ENCODE measurements at regions not wholly inside any gene's neighbourhood (a gene's known extent, or its start where the extent isn't known, plus 50 kb on each side); places are given as distances from the start of the nearest gene placed in this dataset.

DNA sequence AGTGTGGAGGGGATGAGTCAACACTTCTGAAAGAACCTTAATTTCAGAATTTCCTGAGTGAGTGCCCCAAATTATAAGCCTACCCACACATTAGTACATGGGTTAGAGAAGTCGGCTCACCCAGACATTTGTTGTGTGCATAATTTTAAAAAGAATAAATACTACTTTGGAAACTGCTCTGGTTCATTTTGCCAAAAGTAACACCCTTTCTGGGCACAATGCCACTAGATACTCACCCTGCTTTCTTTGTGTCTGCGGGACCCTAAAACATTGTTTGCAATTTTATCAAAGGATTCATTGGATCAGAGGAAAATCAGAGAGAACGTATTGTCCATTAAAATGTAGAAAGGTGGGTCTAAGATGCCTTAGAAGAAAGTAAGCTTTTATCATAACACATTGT is 245.5 kb upstream of the NRP1 start:
- TF ChIP-seq, protein P1, sequence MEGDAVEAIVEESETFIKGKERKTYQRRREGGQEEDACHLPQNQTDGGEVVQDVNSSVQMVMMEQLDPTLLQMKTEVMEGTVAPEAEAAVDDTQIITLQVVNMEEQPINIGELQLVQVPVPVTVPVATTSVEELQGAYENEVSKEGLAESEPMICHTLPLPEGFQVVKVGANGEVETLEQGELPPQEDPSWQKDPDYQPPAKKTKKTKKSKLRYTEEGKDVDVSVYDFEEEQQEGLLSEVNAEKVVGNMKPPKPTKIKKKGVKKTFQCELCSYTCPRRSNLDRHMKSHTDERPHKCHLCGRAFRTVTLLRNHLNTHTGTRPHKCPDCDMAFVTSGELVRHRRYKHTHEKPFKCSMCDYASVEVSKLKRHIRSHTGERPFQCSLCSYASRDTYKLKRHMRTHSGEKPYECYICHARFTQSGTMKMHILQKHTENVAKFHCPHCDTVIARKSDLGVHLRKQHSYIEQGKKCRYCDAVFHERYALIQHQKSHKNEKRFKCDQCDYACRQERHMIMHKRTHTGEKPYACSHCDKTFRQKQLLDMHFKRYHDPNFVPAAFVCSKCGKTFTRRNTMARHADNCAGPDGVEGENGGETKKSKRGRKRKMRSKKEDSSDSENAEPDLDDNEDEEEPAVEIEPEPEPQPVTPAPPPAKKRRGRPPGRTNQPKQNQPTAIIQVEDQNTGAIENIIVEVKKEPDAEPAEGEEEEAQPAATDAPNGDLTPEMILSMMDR (optimal IDR thresholded peaks at IDR 0.05 in 1 of 3, IDR thresholded peaks at IDR 0.05 in 1 of 3, conservative IDR thresholded peaks at IDR 0.05 in 1 of 3; ENCODE audit: extremely low read depth in 1 of 3, insufficient read depth in 2 of 3, low read length in 3 of 3): no peak
- TF ChIP-seq EZH2 (IDR thresholded peaks at IDR 0.05; ENCODE audit: low read length): no peak

All from keratinocyte (primary cell).